ENCODE measurements at regions not wholly inside any gene's neighbourhood (a gene's known extent, or its start where the extent isn't known, plus 50 kb on each side); places are given as distances from the start of the nearest gene placed in this dataset.

- intact Hi-C loops (cut with micrococcal nuclease) = no loop called here
- no peaks in the 10 kb centered on the region for H3K27me3 Mint-ChIP-seq (ENCODE audit: insufficient read depth, unreplicated experiment)
- TF ChIP-seq, protein P1, sequence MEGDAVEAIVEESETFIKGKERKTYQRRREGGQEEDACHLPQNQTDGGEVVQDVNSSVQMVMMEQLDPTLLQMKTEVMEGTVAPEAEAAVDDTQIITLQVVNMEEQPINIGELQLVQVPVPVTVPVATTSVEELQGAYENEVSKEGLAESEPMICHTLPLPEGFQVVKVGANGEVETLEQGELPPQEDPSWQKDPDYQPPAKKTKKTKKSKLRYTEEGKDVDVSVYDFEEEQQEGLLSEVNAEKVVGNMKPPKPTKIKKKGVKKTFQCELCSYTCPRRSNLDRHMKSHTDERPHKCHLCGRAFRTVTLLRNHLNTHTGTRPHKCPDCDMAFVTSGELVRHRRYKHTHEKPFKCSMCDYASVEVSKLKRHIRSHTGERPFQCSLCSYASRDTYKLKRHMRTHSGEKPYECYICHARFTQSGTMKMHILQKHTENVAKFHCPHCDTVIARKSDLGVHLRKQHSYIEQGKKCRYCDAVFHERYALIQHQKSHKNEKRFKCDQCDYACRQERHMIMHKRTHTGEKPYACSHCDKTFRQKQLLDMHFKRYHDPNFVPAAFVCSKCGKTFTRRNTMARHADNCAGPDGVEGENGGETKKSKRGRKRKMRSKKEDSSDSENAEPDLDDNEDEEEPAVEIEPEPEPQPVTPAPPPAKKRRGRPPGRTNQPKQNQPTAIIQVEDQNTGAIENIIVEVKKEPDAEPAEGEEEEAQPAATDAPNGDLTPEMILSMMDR (IDR thresholded peaks at IDR 0.05; ENCODE audit: unreplicated experiment) = no peak
- no peak overlapping the region for H3K27ac Mint-ChIP-seq (ENCODE audit: low read depth, unreplicated experiment)
- ChIA-PET POLR2A (interaction anchor here (0.5 kb wide), 1 partner anchor 17 kb away, joined by 3 read pairs; no protein-coding TSS in a partner anchor), CTCF (interaction anchor here (0.7 kb wide), 1 partner anchor 136 kb away, joined by 7 read pairs; no protein-coding TSS in a partner anchor)
- no peak overlapping the region for H3K4me3 Mint-ChIP-seq (ENCODE audit: unreplicated experiment)
- DNase-seq (ENCODE audit: unreplicated experiment) = no peak
- H3K36me3 Mint-ChIP-seq (ENCODE audit: insufficient read depth, unreplicated experiment) = no peaks in the 10 kb centered on the region
- no peaks in the 10 kb centered on the region for H3K4me1 Mint-ChIP-seq (ENCODE audit: insufficient read depth, unreplicated experiment)
- no TSS peak for BruUV-seq (replicated peaks)
- H3K9me3 Mint-ChIP-seq (ENCODE audit: unreplicated experiment) = peaks cover 7% of the 10 kb centered on the region
Measured at GRCh38 chr4:33453436-33453835, 2733.3 kb downstream of the PCDH7 start.

- DNase-seq (ENCODE audit: unreplicated experiment) = no peak
- intact Hi-C loops (cut with micrococcal nuclease) = no loop called here
- TF ChIP-seq, protein P1 (IDR thresholded peaks at IDR 0.05; ENCODE audit: unreplicated experiment) = no peak
- H3K4me3 Mint-ChIP-seq (ENCODE audit: unreplicated experiment) = no peak overlapping the region
- CTCF ChIA-PET = interaction anchor here (0.7 to 1.2 kb wide), 2 partner anchors 62 to 135 kb away, joined by 3 to 7 read pairs; no protein-coding TSS in a partner anchor
- H3K27ac Mint-ChIP-seq (ENCODE audit: low read depth, unreplicated experiment) = no peak overlapping the region
- H3K9me3 Mint-ChIP-seq (ENCODE audit: unreplicated experiment) = peaks cover 7% of the 10 kb centered on the region
- BruUV-seq (replicated peaks) = no TSS peak
- no peaks in the 10 kb centered on the region for H3K27me3 Mint-ChIP-seq (ENCODE audit: insufficient read depth, unreplicated experiment)
- H3K4me1 Mint-ChIP-seq (ENCODE audit: insufficient read depth, unreplicated experiment) = no peaks in the 10 kb centered on the region
- POLR2A ChIA-PET = interaction anchor here (0.5 to 0.7 kb wide), 3 partner anchors 17 to 299 kb away, joined by 3 read pairs; no protein-coding TSS in a partner anchor
- no peaks in the 10 kb centered on the region for H3K36me3 Mint-ChIP-seq (ENCODE audit: insufficient read depth, unreplicated experiment)
Measured at GRCh38 chr4:33453916-33454315, 2733.7 kb downstream of the PCDH7 start.

DNA sequence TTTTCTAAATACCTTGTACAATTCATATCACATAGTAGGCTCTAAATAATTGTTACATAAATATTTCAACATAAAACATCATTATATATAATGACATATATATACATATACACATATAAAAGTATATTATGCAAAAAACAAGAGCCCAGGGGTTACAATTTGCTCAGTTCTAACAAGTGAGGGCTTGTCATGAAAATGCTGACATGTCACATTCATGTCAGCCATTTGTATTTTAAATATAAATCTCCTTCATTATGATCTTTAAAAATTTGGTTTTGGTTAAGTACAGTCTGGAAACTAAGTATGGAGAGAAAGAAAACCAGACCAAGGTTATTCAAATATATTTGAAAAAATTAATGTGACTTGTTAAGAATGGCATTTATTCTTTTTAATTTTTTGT, 2745.4 kb downstream of the PCDH7 start:
- TF ChIP-seq, protein P1 (IDR thresholded peaks at IDR 0.05; ENCODE audit: unreplicated experiment) = no peak
- Mint-ChIP-seq H3K4me1 (ENCODE audit: insufficient read depth, unreplicated experiment) (no peaks in the 10 kb centered on the region), H3K9me3 (ENCODE audit: unreplicated experiment) (no peaks in the 10 kb centered on the region), H3K27me3 (ENCODE audit: insufficient read depth, unreplicated experiment) (no peaks in the 10 kb centered on the region), H3K36me3 (ENCODE audit: insufficient read depth, unreplicated experiment) (no peaks in the 10 kb centered on the region), H3K4me3 (ENCODE audit: unreplicated experiment) (no peak overlapping the region), H3K27ac (ENCODE audit: low read depth, unreplicated experiment) (no peak overlapping the region)
- DNase-seq (ENCODE audit: unreplicated experiment) = no peak
- POLR2A ChIA-PET = no interaction called here
- intact Hi-C loops (cut with micrococcal nuclease) = no loop called here
- no TSS peak for BruUV-seq (replicated peaks)
- CTCF ChIA-PET = no interaction called here

DNA sequence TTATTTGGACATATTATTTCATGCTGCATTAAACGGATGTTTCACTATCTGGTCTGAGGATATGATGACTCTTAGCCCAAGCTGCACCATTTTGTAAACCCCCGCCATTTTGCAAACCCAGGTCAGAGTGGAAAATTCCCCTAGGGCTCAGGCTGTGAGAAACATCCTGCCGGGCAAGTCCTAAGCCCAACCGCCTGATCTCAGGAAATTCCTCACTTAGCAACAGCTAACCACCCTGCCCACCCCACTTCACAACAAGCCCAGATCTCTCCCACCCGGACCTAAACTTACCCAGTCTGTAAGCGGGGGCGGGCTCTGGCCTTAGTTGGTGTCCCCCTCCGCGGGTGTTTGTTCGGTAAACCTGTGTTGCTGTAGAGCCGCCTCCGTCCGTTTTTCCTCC, 2747.1 kb downstream of the PCDH7 start:
- Mint-ChIP-seq H3K36me3 (ENCODE audit: insufficient read depth, unreplicated experiment) (no peaks in the 10 kb centered on the region), H3K27ac (ENCODE audit: low read depth, unreplicated experiment) (no peak overlapping the region), H3K9me3 (ENCODE audit: unreplicated experiment) (no peaks in the 10 kb centered on the region), H3K4me3 (ENCODE audit: unreplicated experiment) (no peak overlapping the region), H3K27me3 (ENCODE audit: insufficient read depth, unreplicated experiment) (no peaks in the 10 kb centered on the region), H3K4me1 (ENCODE audit: insufficient read depth, unreplicated experiment) (no peaks in the 10 kb centered on the region)
- DNase-seq (ENCODE audit: unreplicated experiment) = no peak
- ChIA-PET POLR2A (no interaction called here), CTCF (interaction anchor here (0.6 kb wide), 1 partner anchor 406 kb away, joined by 4 read pairs; no protein-coding TSS in a partner anchor)
- TF ChIP-seq, protein P1 (IDR thresholded peaks at IDR 0.05; ENCODE audit: unreplicated experiment) = no peak
- BruUV-seq (replicated peaks) = no TSS peak
- intact Hi-C loops (cut with micrococcal nuclease) = no loop called here

Data from MCF 10A (cell line).